ENCODE measurements at regions not wholly inside any gene's neighbourhood (a gene's known extent, or its start where the extent isn't known, plus 50 kb on each side); places are given as distances from the start of the nearest gene placed in this dataset.

DNA sequence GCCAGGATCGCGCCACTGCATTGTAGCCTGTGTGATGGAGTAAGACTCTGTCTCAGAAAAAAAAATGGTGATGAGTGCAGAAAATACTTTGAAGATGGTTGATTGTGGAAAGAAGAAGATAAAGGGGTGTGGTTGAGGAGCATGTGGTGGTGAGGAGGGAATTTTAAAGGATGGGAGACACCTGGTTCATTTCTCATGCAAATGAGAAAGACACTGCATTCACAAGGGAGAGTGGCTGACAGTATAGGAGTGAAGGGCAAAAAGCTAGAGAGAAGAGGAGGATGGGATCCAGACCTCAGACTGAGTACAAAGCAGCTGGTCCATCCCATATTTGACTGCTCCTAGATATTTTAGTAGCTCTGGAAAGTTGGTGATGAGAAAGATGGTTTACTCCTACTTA lies 206.0 kb downstream of the SNAPC1 start:
- H3K27me3 ChIP-seq (ENCODE audit: control insufficient read depth in 1 of 2, insufficient read depth in 2 of 2, low read length in 1 of 2): no peaks in the 10 kb centered on the region
- H3K9me3 ChIP-seq (ENCODE audit: control insufficient read depth, low read length): no peaks in the 10 kb centered on the region
- H3K27ac ChIP-seq (ENCODE audit: low read depth in 1 of 2, low read length in 2 of 2): no peak overlapping the region
- DNase-seq (no peak), ATAC-seq (ENCODE audit: low FRiP score) (no peak)
- 97% methylated on average over 2 of the region's 2 CpGs for WGBS, 2 donors
- H3K4me3 ChIP-seq (ENCODE audit: low read length in 2 of 2): no peak overlapping the region
- intact Hi-C loops (cut with DNase I): no loop called here
- H3K4me1 ChIP-seq (ENCODE audit: control insufficient read depth in 1 of 2, insufficient read depth in 2 of 2, low read length in 2 of 2): no peaks in the 10 kb centered on the region
- H3K36me3 ChIP-seq (ENCODE audit: control insufficient read depth in 1 of 2, insufficient read depth in 2 of 2, low read length in 1 of 2): no peaks in the 10 kb centered on the region

DNA sequence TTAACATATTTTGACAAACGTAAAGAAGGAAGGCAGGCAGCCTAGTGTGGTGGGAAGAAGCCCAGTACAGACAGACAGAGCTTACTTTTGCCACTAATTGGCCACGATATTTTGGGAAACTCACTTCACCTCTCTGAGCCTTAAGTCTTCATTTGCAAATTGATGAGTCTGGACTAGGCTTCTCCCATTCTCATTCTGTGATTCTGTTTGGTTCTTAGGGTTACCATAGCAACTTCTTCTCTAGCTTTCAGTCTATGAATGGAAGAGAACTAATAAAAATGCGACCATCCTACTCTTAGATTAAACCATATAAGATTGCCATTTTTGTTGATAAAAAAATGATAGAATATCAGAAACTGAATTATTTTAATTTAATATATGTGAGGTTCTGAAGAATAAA lies 210.5 kb downstream of the SNAPC1 start:
- no peak for ATAC-seq (ENCODE audit: low FRiP score)
- no peaks in the 10 kb centered on the region for H3K36me3 ChIP-seq (ENCODE audit: control insufficient read depth in 1 of 2, insufficient read depth in 2 of 2, low read length in 1 of 2)
- peaks cover 7% of the 10 kb centered on the region for H3K9me3 ChIP-seq (ENCODE audit: control insufficient read depth, low read length)
- H3K27ac ChIP-seq (ENCODE audit: low read depth in 1 of 2, low read length in 2 of 2): no peak overlapping the region
- intact Hi-C loops (cut with DNase I): no loop called here
- no peak overlapping the region for H3K4me3 ChIP-seq (ENCODE audit: low read length in 2 of 2)
- no peaks in the 10 kb centered on the region for H3K4me1 ChIP-seq (ENCODE audit: control insufficient read depth in 1 of 2, insufficient read depth in 2 of 2, low read length in 2 of 2)
- WGBS, 2 donors: 70 to 71% methylated on average over 3 of the region's 3 CpGs
- DNase-seq: no peak
- H3K27me3 ChIP-seq (ENCODE audit: control insufficient read depth in 1 of 2, insufficient read depth in 2 of 2, low read length in 1 of 2): no peaks in the 10 kb centered on the region

DNA sequence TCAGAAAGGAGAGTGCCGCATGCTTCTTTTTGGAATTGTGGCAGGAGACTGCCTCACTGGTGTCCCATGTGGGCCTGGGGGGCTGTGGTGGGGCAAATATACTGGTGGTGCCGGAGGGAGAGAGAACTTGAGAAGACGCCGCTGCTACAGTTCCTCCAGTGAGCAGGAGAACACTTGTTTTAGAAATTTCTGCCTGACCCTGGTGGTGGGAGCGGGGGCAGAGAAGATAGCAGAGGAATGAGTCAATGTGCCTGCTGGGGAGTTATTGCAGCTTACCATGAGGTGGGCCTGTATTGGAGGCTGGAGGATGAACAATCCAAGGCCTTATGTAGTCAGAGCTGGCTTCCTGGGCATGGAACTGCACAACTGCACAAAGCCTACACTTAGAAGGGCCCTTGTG lies 211.8 kb downstream of the SNAPC1 start:
- ATAC-seq (ENCODE audit: low FRiP score) (no peak), DNase-seq (no peak)
- Histone ChIP-seq H3K4me1 (ENCODE audit: control insufficient read depth in 1 of 2, insufficient read depth in 2 of 2, low read length in 2 of 2) (no peaks in the 10 kb centered on the region), H3K4me3 (ENCODE audit: low read length in 2 of 2) (no peak overlapping the region), H3K36me3 (ENCODE audit: control insufficient read depth in 1 of 2, insufficient read depth in 2 of 2, low read length in 1 of 2) (no peaks in the 10 kb centered on the region), H3K9me3 (ENCODE audit: control insufficient read depth, low read length) (peaks cover 9% of the 10 kb centered on the region), H3K27me3 (ENCODE audit: control insufficient read depth in 1 of 2, insufficient read depth in 2 of 2, low read length in 1 of 2) (no peaks in the 10 kb centered on the region), H3K27ac (ENCODE audit: low read depth in 1 of 2, low read length in 2 of 2) (no peak overlapping the region)
- intact Hi-C loops (cut with DNase I): no loop called here
- WGBS, 2 donors: 90 to 98% methylated on average over 5 of the region's 5 CpGs

DNA sequence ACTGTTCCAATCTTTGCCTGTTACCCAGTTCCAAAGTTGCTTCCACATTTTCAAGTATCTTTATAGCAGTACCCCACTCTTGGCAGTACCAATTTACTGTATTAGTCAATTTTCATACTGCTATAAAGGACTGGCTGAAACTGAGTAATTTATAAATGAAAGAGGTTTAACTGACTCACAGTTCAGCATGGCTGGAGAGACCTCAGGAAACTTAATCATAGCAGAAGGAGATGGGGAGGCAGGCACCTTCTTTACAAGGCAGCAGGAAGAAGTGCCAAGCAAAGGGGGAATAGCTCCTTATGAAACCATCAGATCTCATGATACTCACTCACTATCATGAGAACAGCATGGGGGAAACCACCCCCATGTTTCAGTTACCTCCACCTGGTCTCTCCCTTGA lies 215.0 kb downstream of the SNAPC1 start:
- no peaks in the 10 kb centered on the region for H3K36me3 ChIP-seq (ENCODE audit: control insufficient read depth in 1 of 2, insufficient read depth in 2 of 2, low read length in 1 of 2)
- H3K4me3 ChIP-seq (ENCODE audit: low read length in 2 of 2): no peak overlapping the region
- H3K9me3 ChIP-seq (ENCODE audit: control insufficient read depth, low read length): peaks cover 9% of the 10 kb centered on the region
- no peaks in the 10 kb centered on the region for H3K27me3 ChIP-seq (ENCODE audit: control insufficient read depth in 1 of 2, insufficient read depth in 2 of 2, low read length in 1 of 2)
- no peaks in the 10 kb centered on the region for H3K4me1 ChIP-seq (ENCODE audit: control insufficient read depth in 1 of 2, insufficient read depth in 2 of 2, low read length in 2 of 2)
- intact Hi-C loops (cut with DNase I): no loop called here
- no peak overlapping the region for H3K27ac ChIP-seq (ENCODE audit: low read depth in 1 of 2, low read length in 2 of 2)
- DNase-seq (no peak), ATAC-seq (ENCODE audit: low FRiP score) (no peak)

DNA sequence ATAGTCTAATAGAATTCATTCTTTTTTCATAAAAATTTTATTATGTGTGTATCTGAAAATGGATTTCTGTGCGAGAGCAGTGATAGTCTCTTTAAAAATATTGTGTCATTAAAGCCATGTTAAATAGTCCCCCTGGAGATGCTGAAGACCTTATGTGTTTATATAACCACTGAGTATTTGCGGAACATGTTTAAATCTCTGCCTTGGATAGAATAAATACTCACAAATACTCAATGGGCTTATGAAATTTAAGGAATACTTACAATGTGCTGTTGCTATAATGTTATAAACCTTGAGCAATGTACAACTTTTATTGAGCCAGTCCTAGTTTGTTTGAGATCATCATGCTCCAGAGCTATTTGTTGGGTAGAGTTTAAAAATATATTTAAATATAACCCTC lies 226.0 kb downstream of the SNAPC1 start:
- H3K4me3 ChIP-seq (ENCODE audit: low read length in 2 of 2): no peak overlapping the region
- intact Hi-C loops (cut with DNase I): no loop called here
- WGBS, 2 donors: 78 to 85% methylated on average over 2 of the region's 2 CpGs
- H3K27ac ChIP-seq (ENCODE audit: low read depth in 1 of 2, low read length in 2 of 2): no peak overlapping the region
- H3K27me3 ChIP-seq (ENCODE audit: control insufficient read depth in 1 of 2, insufficient read depth in 2 of 2, low read length in 1 of 2): no peaks in the 10 kb centered on the region
- ATAC-seq (ENCODE audit: low FRiP score): no peak
- DNase-seq: no peak
- no peaks in the 10 kb centered on the region for H3K36me3 ChIP-seq (ENCODE audit: control insufficient read depth in 1 of 2, insufficient read depth in 2 of 2, low read length in 1 of 2)
- no peaks in the 10 kb centered on the region for H3K9me3 ChIP-seq (ENCODE audit: control insufficient read depth, low read length)
- no peaks in the 10 kb centered on the region for H3K4me1 ChIP-seq (ENCODE audit: control insufficient read depth in 1 of 2, insufficient read depth in 2 of 2, low read length in 2 of 2)

GRCh38 chr14:61992139-61992538 lies 229.9 kb downstream of the SNAPC1 start:
- no peak overlapping the region for H3K27ac ChIP-seq (ENCODE audit: low read depth in 1 of 2, low read length in 2 of 2)
- DNase-seq: no peak
- no peaks in the 10 kb centered on the region for H3K27me3 ChIP-seq (ENCODE audit: control insufficient read depth in 1 of 2, insufficient read depth in 2 of 2, low read length in 1 of 2)
- H3K9me3 ChIP-seq (ENCODE audit: control insufficient read depth, low read length): no peaks in the 10 kb centered on the region
- no peak overlapping the region for H3K4me3 ChIP-seq (ENCODE audit: low read length in 2 of 2)
- no peaks in the 10 kb centered on the region for H3K36me3 ChIP-seq (ENCODE audit: control insufficient read depth in 1 of 2, insufficient read depth in 2 of 2, low read length in 1 of 2)
- ATAC-seq (ENCODE audit: low FRiP score): no peak
- 60 to 81% methylated on average over 8 of the region's 8 CpGs for WGBS, 2 donors
- no peaks in the 10 kb centered on the region for H3K4me1 ChIP-seq (ENCODE audit: control insufficient read depth in 1 of 2, insufficient read depth in 2 of 2, low read length in 2 of 2)
- intact Hi-C loops (cut with DNase I): no loop called here

DNA sequence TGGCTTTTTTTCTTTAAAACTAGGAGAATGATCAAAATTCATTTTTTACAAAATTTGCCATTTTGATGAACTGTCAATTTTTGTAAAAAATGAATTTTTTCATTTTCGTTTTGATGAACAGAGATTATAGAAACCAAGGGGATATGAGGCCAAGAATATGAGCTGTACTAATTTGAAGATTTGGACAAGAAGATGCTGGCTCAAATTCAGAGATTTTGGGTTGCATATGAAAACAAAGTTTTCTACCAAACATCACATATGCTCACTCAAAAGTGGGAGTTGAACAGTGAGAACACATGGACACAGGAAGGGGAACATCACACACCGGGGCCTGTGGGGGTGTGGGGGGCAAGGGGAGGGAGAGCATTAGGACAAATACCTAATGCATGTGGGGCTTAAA lies 230.7 kb downstream of the SNAPC1 start:
- intact Hi-C loops (cut with DNase I): no loop called here

GRCh38 chr14:61994589-61994988 lies 232.4 kb downstream of the SNAPC1 start:
- Histone ChIP-seq H3K9me3 (ENCODE audit: control insufficient read depth, low read length) (no peaks in the 10 kb centered on the region), H3K4me1 (ENCODE audit: control insufficient read depth in 1 of 2, insufficient read depth in 2 of 2, low read length in 2 of 2) (no peaks in the 10 kb centered on the region), H3K27me3 (ENCODE audit: control insufficient read depth in 1 of 2, insufficient read depth in 2 of 2, low read length in 1 of 2) (no peaks in the 10 kb centered on the region), H3K36me3 (ENCODE audit: control insufficient read depth in 1 of 2, insufficient read depth in 2 of 2, low read length in 1 of 2) (no peaks in the 10 kb centered on the region), H3K27ac (ENCODE audit: low read depth in 1 of 2, low read length in 2 of 2) (no peak overlapping the region), H3K4me3 (ENCODE audit: low read length in 2 of 2) (no peak overlapping the region)
- ATAC-seq (ENCODE audit: low FRiP score) (no peak), DNase-seq (no peak)
- intact Hi-C loops (cut with DNase I): no loop called here
- 89 to 99% methylated on average over 1 of the region's 1 CpG for WGBS, 2 donors

More for the DNA sequence above, 230.7 kb downstream of the SNAPC1 start:
- no peak for ATAC-seq (ENCODE audit: low FRiP score)
- no peak overlapping the region for H3K27ac ChIP-seq (ENCODE audit: low read depth in 1 of 2, low read length in 2 of 2)
- H3K4me1 ChIP-seq (ENCODE audit: control insufficient read depth in 1 of 2, insufficient read depth in 2 of 2, low read length in 2 of 2): no peaks in the 10 kb centered on the region
- WGBS, 2 donors: 46 to 57% methylated on average over 2 of the region's 2 CpGs
- no peak overlapping the region for H3K4me3 ChIP-seq (ENCODE audit: low read length in 2 of 2)
- H3K36me3 ChIP-seq (ENCODE audit: control insufficient read depth in 1 of 2, insufficient read depth in 2 of 2, low read length in 1 of 2): no peaks in the 10 kb centered on the region
- no peaks in the 10 kb centered on the region for H3K9me3 ChIP-seq (ENCODE audit: control insufficient read depth, low read length)
- DNase-seq: no peak
- no peaks in the 10 kb centered on the region for H3K27me3 ChIP-seq (ENCODE audit: control insufficient read depth in 1 of 2, insufficient read depth in 2 of 2, low read length in 1 of 2)

GRCh38 chr14:61996753-61997152 lies 234.5 kb downstream of the SNAPC1 start:
- Histone ChIP-seq H3K9me3 (ENCODE audit: control insufficient read depth, low read length) (no peaks in the 10 kb centered on the region), H3K27ac (ENCODE audit: low read depth in 1 of 2, low read length in 2 of 2) (no peak overlapping the region), H3K36me3 (ENCODE audit: control insufficient read depth in 1 of 2, insufficient read depth in 2 of 2, low read length in 1 of 2) (no peaks in the 10 kb centered on the region), H3K27me3 (ENCODE audit: control insufficient read depth in 1 of 2, insufficient read depth in 2 of 2, low read length in 1 of 2) (no peaks in the 10 kb centered on the region), H3K4me1 (ENCODE audit: control insufficient read depth in 1 of 2, insufficient read depth in 2 of 2, low read length in 2 of 2) (no peaks in the 10 kb centered on the region), H3K4me3 (ENCODE audit: low read length in 2 of 2) (no peak overlapping the region)
- DNase-seq: no peak
- WGBS, 2 donors: 71 to 72% methylated on average over 4 of the region's 4 CpGs
- ATAC-seq (ENCODE audit: low FRiP score): no peak
- intact Hi-C loops (cut with DNase I): no loop called here

All from aorta (tissue), 5 donors.